RWPE2 (cell line): ENCODE measurements at regions not wholly inside any gene's neighbourhood (a gene's known extent, or its start where the extent isn't known, plus 50 kb on each side); places are given as distances from the start of the nearest gene placed in this dataset.
"Not testable (repeated sequence)": the region's sequence is repeated elsewhere in the genome, so short reads cannot be mapped to it uniquely, and the experiment has no call there.

Experiments
- ATAC-seq: fragments of 200-7000 bp; cut with Tn5 transposase; 3 replicates; pipeline ENCODE4 v1.9.1; 2021; ENCODE audit warnings: low read depth
- DNase-seq: peaks from one replicate; pipeline ENCODE4 v3.0.0-alpha.2; 2020; ENCODE audit warnings: low spot score
- H3K27ac ChIP-seq: fragments of 450-650 bp; 2 replicates; pipeline ENCODE4 v1.5.1; 2017; ENCODE audit warnings: mild to moderate bottlenecking; ENCODE audit not compliant: poor library complexity, severe bottlenecking
- H3K27me3 ChIP-seq: fragments of 250-450 bp; sonication (Bioruptor Pico); 2 replicates; pipeline ENCODE4 v1.5.1; 2021; ENCODE audit warnings: mild to moderate bottlenecking, moderate library complexity; ENCODE audit not compliant: insufficient read depth, poor library complexity, severe bottlenecking
- H3K36me3 ChIP-seq: fragments of 250-450 bp; sonication (Bioruptor Pico); 2 replicates; pipeline ENCODE4 v1.5.1; 2020; ENCODE audit warnings: low read depth, mild to moderate bottlenecking, moderate library complexity
- H3K4me1 ChIP-seq: fragments of 250-450 bp; sonication (Bioruptor Pico); 2 replicates; pipeline ENCODE4 v1.5.1; 2021; ENCODE audit warnings: mild to moderate bottlenecking, moderate library complexity; ENCODE audit not compliant: insufficient read depth, poor library complexity, severe bottlenecking
- H3K4me3 ChIP-seq: fragments of 250-450 bp; sonication (Bioruptor Pico); 2 replicates; pipeline ENCODE4 v1.5.1; 2021; ENCODE audit warnings: mild to moderate bottlenecking, moderate library complexity; ENCODE audit not compliant: severe bottlenecking
- H3K9me3 ChIP-seq: fragments of 250-450 bp; sonication (Bioruptor Pico); 2 replicates; pipeline ENCODE4 v1.5.1; 2021; ENCODE audit warnings: mild to moderate bottlenecking, moderate library complexity; ENCODE audit not compliant: severe bottlenecking
- TF ChIP-seq, protein P1 (sequence below): fragments of 450-650 bp; IDR thresholded peaks from one replicate; pipeline ENCODE4 v1.5.1; 2017; ENCODE audit warnings: mild to moderate bottlenecking, moderate library complexity; ENCODE audit not compliant: poor library complexity, severe bottlenecking

DNA sequence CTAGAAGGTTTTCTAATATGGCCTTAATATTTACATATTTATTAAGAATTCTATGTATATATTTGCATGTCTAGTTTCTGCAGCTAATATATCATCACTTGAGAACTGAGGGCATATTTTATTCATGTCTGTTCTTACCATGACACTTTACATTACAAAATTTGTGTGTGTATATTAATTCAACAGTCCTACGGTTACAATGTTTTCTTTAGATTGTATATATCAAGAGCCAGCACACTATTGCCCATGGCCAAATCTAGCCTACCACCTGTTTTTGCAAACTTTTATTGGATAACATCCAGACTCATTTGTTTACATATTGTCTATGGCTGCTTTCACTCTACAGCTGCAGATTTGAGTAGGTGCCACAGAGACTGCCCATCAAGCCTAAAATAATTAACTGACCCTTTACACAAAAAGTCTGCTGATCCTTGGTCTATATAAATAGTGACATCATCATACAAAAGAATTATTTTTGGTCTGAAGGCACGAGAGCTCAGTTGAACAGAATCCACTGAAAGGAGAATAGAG is 577.4 kb upstream of the PBX1 start:
- no peaks in the 10 kb centered on the region for H3K4me1 ChIP-seq
- no peak overlapping the region for H3K4me3 ChIP-seq
- no peak for DNase-seq
- TF ChIP-seq, protein P1, sequence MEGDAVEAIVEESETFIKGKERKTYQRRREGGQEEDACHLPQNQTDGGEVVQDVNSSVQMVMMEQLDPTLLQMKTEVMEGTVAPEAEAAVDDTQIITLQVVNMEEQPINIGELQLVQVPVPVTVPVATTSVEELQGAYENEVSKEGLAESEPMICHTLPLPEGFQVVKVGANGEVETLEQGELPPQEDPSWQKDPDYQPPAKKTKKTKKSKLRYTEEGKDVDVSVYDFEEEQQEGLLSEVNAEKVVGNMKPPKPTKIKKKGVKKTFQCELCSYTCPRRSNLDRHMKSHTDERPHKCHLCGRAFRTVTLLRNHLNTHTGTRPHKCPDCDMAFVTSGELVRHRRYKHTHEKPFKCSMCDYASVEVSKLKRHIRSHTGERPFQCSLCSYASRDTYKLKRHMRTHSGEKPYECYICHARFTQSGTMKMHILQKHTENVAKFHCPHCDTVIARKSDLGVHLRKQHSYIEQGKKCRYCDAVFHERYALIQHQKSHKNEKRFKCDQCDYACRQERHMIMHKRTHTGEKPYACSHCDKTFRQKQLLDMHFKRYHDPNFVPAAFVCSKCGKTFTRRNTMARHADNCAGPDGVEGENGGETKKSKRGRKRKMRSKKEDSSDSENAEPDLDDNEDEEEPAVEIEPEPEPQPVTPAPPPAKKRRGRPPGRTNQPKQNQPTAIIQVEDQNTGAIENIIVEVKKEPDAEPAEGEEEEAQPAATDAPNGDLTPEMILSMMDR: no peak
- no peaks in the 10 kb centered on the region for H3K9me3 ChIP-seq
- ATAC-seq: no peak
- H3K27ac ChIP-seq: no peak overlapping the region
- no peaks in the 10 kb centered on the region for H3K27me3 ChIP-seq
- no peaks in the 10 kb centered on the region for H3K36me3 ChIP-seq

DNA sequence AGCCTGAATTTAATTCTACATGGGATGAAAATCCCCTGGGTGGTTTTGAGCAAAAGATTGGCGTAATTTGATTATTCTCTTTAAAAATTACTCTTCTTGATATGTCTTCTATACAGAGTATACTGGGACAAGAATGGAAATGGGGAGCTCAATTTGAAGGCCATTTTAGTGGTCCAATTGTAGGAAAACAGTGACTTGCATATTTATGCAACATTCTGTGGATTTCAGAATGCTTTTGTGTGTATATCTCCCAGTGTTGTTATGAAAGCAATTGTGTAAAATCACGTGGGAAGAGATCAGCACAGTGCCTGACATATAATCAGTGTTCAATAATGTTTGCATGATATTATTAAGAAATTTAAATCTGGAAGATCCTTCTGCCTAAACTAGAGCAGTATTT is 575.9 kb upstream of the PBX1 start:
- H3K9me3 ChIP-seq: no peaks in the 10 kb centered on the region
- H3K27ac ChIP-seq: no peak overlapping the region
- H3K27me3 ChIP-seq: no peaks in the 10 kb centered on the region
- ATAC-seq (no peak), DNase-seq (no peak)
- no peaks in the 10 kb centered on the region for H3K4me1 ChIP-seq
- no peaks in the 10 kb centered on the region for H3K36me3 ChIP-seq
- H3K4me3 ChIP-seq: no peak overlapping the region
- TF ChIP-seq, protein P1: no peak

DNA sequence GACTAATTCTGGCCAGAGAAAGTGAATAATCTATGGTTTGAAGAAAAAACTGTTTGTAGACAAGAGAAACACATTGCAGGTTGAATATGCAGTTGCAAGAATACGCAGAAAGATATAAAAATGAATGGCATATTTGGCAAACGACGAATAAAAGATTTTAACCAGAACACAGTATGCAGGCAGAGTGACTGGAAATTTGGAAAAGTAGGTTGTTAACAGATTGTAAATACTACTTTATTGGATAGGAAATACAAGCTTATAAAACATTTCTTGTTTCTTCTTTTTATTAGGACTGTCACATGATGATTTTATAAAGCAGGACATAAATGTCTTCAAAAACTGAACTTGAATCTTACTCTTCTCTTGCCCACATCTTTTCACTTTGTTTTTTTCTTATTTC is 573.3 kb upstream of the PBX1 start:
- H3K36me3 ChIP-seq: no peaks in the 10 kb centered on the region
- DNase-seq: no peak
- TF ChIP-seq, protein P1: no peak
- H3K27ac ChIP-seq: no peak overlapping the region
- H3K4me1 ChIP-seq: no peaks in the 10 kb centered on the region
- no peaks in the 10 kb centered on the region for H3K27me3 ChIP-seq
- ATAC-seq: no peak
- H3K4me3 ChIP-seq: no peak overlapping the region
- no peaks in the 10 kb centered on the region for H3K9me3 ChIP-seq

DNA sequence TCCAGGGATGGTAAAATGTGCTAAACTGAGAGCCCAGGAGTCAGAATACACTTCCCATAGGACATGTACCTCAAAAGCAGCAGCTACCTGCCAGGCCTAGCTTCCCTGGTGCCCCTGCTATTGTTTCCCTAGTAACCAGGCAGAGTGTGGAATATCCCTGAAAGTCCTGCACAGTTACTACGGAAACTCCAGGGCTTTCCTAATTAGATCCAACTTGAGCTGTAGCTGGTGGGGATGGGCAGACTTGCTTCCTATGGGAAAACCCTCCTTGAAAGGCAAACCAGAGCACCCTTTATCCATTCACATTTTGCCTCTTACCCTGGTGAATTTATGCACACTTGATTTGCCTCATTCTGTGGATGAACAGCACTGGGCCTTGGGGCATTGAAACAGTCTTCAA is 559.9 kb upstream of the PBX1 start:
- DNase-seq: no peak
- Histone ChIP-seq H3K4me3 (no peak overlapping the region), H3K27ac (no peak overlapping the region), H3K9me3 (no peaks in the 10 kb centered on the region), H3K36me3 (no peaks in the 10 kb centered on the region), H3K4me1 (no peaks in the 10 kb centered on the region), H3K27me3 (no peaks in the 10 kb centered on the region)
- TF ChIP-seq, protein P1: no peak
- ATAC-seq: no peak

DNA sequence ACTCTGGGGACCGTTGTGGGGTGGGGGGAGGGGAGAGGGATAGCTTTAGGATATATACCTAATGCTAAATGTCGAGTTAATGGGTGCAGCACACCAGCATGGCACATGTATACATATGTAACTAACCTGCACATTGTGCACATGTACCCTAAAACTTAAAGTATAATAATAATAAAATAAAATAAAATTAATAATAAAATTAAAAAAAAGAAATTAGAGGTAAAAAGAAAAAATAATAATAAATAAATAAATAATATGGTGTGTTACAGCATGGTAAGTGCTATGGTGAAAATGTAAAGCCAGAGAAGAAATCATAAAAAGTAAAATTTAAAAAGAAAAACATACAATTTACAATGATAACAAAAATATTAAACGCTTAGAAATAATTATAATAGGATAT is 552.8 kb upstream of the PBX1 start:
- ATAC-seq: not testable (repeated sequence)

More for the DNA sequence above, 552.8 kb upstream of the PBX1 start:
- H3K9me3 ChIP-seq, H3K4me3 ChIP-seq, DNase-seq, H3K4me1 ChIP-seq, H3K36me3 ChIP-seq, H3K27ac ChIP-seq, H3K27me3 ChIP-seq: not testable (repeated sequence)
